ENCODE measurements at regions not wholly inside any gene's neighbourhood (a gene's known extent, or its start where the extent isn't known, plus 50 kb on each side); places are given as distances from the start of the nearest gene placed in this dataset.

DNA sequence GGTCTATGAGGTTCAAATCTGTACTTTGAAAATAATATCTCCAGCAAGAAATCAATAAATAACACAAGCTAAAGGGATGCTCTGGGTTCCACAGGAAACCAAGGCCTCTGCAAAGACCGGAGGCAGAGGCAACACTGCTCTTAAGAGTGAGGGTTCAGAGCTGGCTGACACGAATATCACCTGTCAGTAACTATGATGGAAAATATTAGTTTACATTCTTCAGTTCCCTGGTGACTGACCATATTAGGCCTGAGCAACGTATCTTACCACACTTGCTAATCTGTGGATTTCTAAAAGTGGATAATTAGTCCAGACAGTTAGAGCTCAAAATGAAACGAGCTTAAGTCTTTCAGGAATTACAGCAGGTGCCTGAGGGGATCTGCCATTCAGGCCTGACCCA is 459.3 kb downstream of the HS3ST3B1 start:
- no peak for ATAC-seq
- H3K4me3 ChIP-seq, result no peak overlapping the region
- intact Hi-C loops (cut with DNase I; ENCODE audit: low total_unique reads) (no loop called here), in situ Hi-C loops (cut with MboI; ENCODE audit: low sequenced_read_pairs in 4 of 4) (no loop called here)
- no peaks in the 10 kb centered on the region for H3K4me1 ChIP-seq
- no peaks in the 10 kb centered on the region for H3K9me3 ChIP-seq
- H3K27me3 ChIP-seq, result no peaks in the 10 kb centered on the region
- no peak overlapping the region for H3K27ac ChIP-seq
- TF ChIP-seq, protein P1, sequence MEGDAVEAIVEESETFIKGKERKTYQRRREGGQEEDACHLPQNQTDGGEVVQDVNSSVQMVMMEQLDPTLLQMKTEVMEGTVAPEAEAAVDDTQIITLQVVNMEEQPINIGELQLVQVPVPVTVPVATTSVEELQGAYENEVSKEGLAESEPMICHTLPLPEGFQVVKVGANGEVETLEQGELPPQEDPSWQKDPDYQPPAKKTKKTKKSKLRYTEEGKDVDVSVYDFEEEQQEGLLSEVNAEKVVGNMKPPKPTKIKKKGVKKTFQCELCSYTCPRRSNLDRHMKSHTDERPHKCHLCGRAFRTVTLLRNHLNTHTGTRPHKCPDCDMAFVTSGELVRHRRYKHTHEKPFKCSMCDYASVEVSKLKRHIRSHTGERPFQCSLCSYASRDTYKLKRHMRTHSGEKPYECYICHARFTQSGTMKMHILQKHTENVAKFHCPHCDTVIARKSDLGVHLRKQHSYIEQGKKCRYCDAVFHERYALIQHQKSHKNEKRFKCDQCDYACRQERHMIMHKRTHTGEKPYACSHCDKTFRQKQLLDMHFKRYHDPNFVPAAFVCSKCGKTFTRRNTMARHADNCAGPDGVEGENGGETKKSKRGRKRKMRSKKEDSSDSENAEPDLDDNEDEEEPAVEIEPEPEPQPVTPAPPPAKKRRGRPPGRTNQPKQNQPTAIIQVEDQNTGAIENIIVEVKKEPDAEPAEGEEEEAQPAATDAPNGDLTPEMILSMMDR (IDR thresholded peaks at IDR 0.05 in 4 of 5, conservative IDR thresholded peaks at IDR 0.05 in 1 of 5), result no peak
- no peak for TF ChIP-seq POLR2A (IDR thresholded peaks at IDR 0.05)
- DNase-seq, result no peak
- no peaks in the 10 kb centered on the region for H3K36me3 ChIP-seq

DNA sequence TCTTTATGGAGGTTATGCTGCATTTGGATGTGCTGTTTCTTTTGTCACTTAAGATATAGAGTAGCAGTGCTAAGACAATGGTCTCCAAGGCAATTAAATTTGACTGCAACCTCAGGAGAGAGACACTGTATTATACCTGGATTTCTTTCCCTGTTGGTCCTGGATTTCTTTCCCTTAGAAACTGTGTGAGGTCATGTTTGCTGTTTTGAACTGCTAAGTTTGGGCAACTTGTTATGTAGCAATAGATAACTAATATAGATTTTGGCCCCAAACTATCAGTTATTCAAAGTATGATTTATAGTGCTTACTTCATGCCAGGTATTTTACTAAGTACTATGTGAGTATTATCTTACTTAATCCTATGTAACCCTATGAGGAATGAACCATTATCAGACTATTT is 458.4 kb downstream of the HS3ST3B1 start:
- in situ Hi-C loops (cut with MboI; ENCODE audit: low sequenced_read_pairs in 4 of 4), result no loop called here

DNA sequence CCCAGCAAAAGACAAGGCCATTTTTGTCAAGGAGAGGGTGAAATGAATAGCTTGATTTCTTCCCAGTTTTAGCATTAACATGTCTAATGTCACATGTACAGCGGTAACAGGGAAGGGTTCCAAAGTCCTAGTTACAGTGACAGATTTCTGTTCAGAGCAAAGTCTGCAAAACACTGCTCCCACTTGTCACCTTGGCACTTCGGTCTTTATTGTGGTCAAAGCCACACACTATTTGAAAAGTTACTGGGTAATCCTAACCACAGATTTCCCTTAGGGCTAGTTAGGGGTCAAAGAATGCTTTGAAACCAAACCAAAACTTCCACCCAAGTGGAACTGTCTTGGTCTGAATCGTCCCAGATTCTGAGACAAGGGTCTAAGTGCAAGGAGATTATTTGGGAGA is 455.6 kb downstream of the HS3ST3B1 start:
- Histone ChIP-seq H3K27ac (no peak overlapping the region), H3K4me1 (no peaks in the 10 kb centered on the region), H3K27me3 (no peaks in the 10 kb centered on the region), H3K36me3 (no peaks in the 10 kb centered on the region), H3K4me3 (no peak overlapping the region), H3K9me3 (no peaks in the 10 kb centered on the region)
- intact Hi-C loops (cut with DNase I; ENCODE audit: low total_unique reads) (no loop called here), in situ Hi-C loops (cut with MboI; ENCODE audit: low sequenced_read_pairs in 4 of 4) (no loop called here)
- ATAC-seq (no peak), DNase-seq (no peak)
- TF ChIP-seq, protein P1 (IDR thresholded peaks at IDR 0.05 in 4 of 5, conservative IDR thresholded peaks at IDR 0.05 in 1 of 5), result no peak
- no peak for TF ChIP-seq POLR2A (IDR thresholded peaks at IDR 0.05)

More for the DNA sequence above, 458.4 kb downstream of the HS3ST3B1 start:
- ATAC-seq, result no peak
- intact Hi-C loops (cut with DNase I; ENCODE audit: low total_unique reads), result no loop called here
- H3K27me3 ChIP-seq, result no peaks in the 10 kb centered on the region
- no peaks in the 10 kb centered on the region for H3K4me1 ChIP-seq
- H3K36me3 ChIP-seq, result no peaks in the 10 kb centered on the region
- H3K4me3 ChIP-seq, result no peak overlapping the region
- TF ChIP-seq POLR2A (IDR thresholded peaks at IDR 0.05), result no peak
- no peak for DNase-seq
- H3K9me3 ChIP-seq, result no peaks in the 10 kb centered on the region
- H3K27ac ChIP-seq, result no peak overlapping the region

DNA sequence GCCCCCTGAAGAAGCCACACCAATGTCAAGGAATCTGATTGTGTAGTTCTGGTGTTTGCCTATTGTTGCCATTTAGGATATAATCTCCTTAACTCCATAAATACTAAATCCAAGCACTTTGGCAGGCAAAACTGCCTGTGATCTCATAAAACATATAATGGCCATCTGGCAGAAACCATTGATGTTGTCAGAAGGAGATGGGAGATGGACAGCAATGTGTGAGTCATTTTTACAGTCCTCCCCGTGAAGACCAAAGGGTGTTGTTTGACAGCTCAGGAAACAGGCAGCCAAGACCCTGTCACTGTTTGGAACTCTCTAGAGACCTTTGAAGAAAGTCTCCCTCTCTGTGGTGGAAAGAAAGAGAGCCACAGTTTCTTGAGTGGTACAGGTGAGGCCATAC is 454.1 kb downstream of the HS3ST3B1 start:
- Histone ChIP-seq H3K27ac (no peak overlapping the region), H3K27me3 (no peaks in the 10 kb centered on the region), H3K4me3 (no peak overlapping the region), H3K36me3 (no peaks in the 10 kb centered on the region), H3K9me3 (no peaks in the 10 kb centered on the region), H3K4me1 (no peaks in the 10 kb centered on the region)
- in situ Hi-C loops (cut with MboI; ENCODE audit: low sequenced_read_pairs in 4 of 4), result no loop called here
- no peak for DNase-seq
- TF ChIP-seq, protein P1 (IDR thresholded peaks at IDR 0.05 in 4 of 5, conservative IDR thresholded peaks at IDR 0.05 in 1 of 5), result no peak
- no peak for TF ChIP-seq POLR2A (IDR thresholded peaks at IDR 0.05)
- intact Hi-C loops (cut with DNase I; ENCODE audit: low total_unique reads), result no loop called here
- no peak for ATAC-seq

DNA sequence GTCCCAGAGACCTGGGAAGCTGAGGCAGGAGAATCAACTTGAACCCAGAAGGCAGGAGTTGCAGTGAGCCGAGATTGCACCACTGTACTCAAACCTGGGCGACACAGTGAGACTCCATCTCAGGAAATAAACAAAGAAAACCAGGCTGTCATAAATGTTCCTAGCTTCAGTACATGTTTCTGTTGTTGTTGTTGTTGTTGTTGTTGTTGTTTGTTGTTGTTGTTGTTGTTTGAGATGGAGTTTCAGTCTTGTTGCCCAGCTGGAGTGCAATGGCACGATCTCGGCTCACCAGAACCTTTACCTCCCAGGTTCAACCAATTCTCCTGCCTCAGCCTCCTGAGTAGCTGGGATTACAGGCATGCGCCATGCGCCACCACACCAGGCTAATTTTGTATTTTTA is 452.5 kb downstream of the HS3ST3B1 start:
- DNase-seq, result no peak
- in situ Hi-C loops (cut with MboI; ENCODE audit: low sequenced_read_pairs in 4 of 4), result no loop called here

More for the DNA sequence above, 452.5 kb downstream of the HS3ST3B1 start:
- Histone ChIP-seq H3K27me3 (no peaks in the 10 kb centered on the region), H3K4me3 (no peak overlapping the region), H3K9me3 (no peaks in the 10 kb centered on the region), H3K27ac (no peak overlapping the region), H3K4me1 (no peaks in the 10 kb centered on the region), H3K36me3 (no peaks in the 10 kb centered on the region)
- intact Hi-C loops (cut with DNase I; ENCODE audit: low total_unique reads), result no loop called here
- TF ChIP-seq, protein P1 (IDR thresholded peaks at IDR 0.05 in 4 of 5, conservative IDR thresholded peaks at IDR 0.05 in 1 of 5), result no peak
- TF ChIP-seq POLR2A (IDR thresholded peaks at IDR 0.05), result no peak
- ATAC-seq, result no peak

All from gastrocnemius medialis (tissue), 4 donors.